ENCODE measurements at regions not wholly inside any gene's neighbourhood (a gene's known extent, or its start where the extent isn't known, plus 50 kb on each side); places are given as distances from the start of the nearest gene placed in this dataset.

- no peaks in the 10 kb centered on the region for H3K4me1 Mint-ChIP-seq
- no peaks in the 10 kb centered on the region for H3K9me3 ChIP-seq (ENCODE audit: control insufficient read depth, insufficient read depth, low read length)
- DNase-seq (no peak), ATAC-seq (no peak)
- H3K4me1 ChIP-seq (ENCODE audit: control insufficient read depth, insufficient read depth, low read length), result no peaks in the 10 kb centered on the region
- H3K4me3 ChIP-seq (ENCODE audit: low read length), result no peak overlapping the region
- no peaks in the 10 kb centered on the region for H3K27me3 ChIP-seq (ENCODE audit: control insufficient read depth, insufficient read depth, low read length)
- no peaks in the 10 kb centered on the region for H3K27me3 Mint-ChIP-seq (ENCODE audit: low read depth in 2 of 2)
- no peak overlapping the region for H3K27ac ChIP-seq (ENCODE audit: low read length)
- H3K36me3 Mint-ChIP-seq, result no peaks in the 10 kb centered on the region
- no peak overlapping the region for H3K27ac Mint-ChIP-seq
- H3K4me3 Mint-ChIP-seq, result no peak overlapping the region
- H3K9me3 Mint-ChIP-seq, result peaks cover 6 to 12% of the 10 kb centered on the region in 2 donors
- whole genome bisulfite sequencing (ENCODE audit: insufficient coverage), result 67% methylated on average over 3 of the region's 3 CpGs
- no peaks in the 10 kb centered on the region for H3K36me3 ChIP-seq (ENCODE audit: control insufficient read depth, insufficient read depth, low read length)
- intact Hi-C loops (cut with micrococcal nuclease), result no loop called here
- TF ChIP-seq CTCF (IDR thresholded peaks at IDR 0.05), result no peak
These were observed 757.1 kb upstream of the CDH7 start for GRCh38 chr18:64993695-64994094.

GRCh38 chr18:64992654-64993053 is 758.2 kb upstream of the CDH7 start:
- intact Hi-C loops (cut with micrococcal nuclease), result no loop called here
- Mint-ChIP-seq H3K4me3 (no peak overlapping the region), H3K4me1 (no peaks in the 10 kb centered on the region), H3K36me3 (no peaks in the 10 kb centered on the region), H3K27me3 (ENCODE audit: low read depth in 2 of 2) (no peaks in the 10 kb centered on the region), H3K27ac (no peak overlapping the region), H3K9me3 (peaks cover 9 to 12% of the 10 kb centered on the region in 2 donors)
- no peaks in the 10 kb centered on the region for H3K36me3 ChIP-seq (ENCODE audit: control insufficient read depth, insufficient read depth, low read length)
- no peak for ATAC-seq
- no peak for TF ChIP-seq CTCF (IDR thresholded peaks at IDR 0.05)
- no peaks in the 10 kb centered on the region for H3K27me3 ChIP-seq (ENCODE audit: control insufficient read depth, insufficient read depth, low read length)
- H3K4me1 ChIP-seq (ENCODE audit: control insufficient read depth, insufficient read depth, low read length), result no peaks in the 10 kb centered on the region
- H3K9me3 ChIP-seq (ENCODE audit: control insufficient read depth, insufficient read depth, low read length), result no peaks in the 10 kb centered on the region
- 70% methylated on average over 1 of the region's 1 CpG for WGBS (ENCODE audit: insufficient coverage)
- H3K4me3 ChIP-seq (ENCODE audit: low read length), result no peak overlapping the region
- H3K27ac ChIP-seq (ENCODE audit: low read length), result no peak overlapping the region
- no peak for DNase-seq

DNA sequence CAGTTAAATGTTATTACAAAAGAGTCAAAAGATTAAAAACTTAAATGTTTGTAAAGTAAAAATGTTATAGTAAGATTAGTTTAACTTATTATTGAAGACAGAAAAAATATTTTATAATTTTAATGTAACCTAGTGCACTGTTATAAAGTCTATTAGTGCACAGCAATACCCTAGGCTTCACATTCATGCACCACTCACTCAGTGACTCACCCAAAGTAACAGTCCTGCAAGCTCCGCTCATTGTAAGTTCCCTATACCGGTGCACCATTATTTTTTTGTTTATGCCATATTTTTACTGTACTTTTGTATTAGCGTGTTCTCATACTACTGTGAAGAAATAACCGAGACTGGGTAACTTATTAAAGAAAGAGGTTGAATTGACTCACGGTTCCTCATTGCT is 759.7 kb upstream of the CDH7 start:
- Mint-ChIP-seq H3K27ac (no peak overlapping the region), H3K4me1 (no peaks in the 10 kb centered on the region), H3K4me3 (no peak overlapping the region), H3K9me3 (peaks cover 12 to 13% of the 10 kb centered on the region in 2 donors), H3K27me3 (ENCODE audit: low read depth in 2 of 2) (no peaks in the 10 kb centered on the region), H3K36me3 (no peaks in the 10 kb centered on the region)
- Histone ChIP-seq H3K9me3 (ENCODE audit: control insufficient read depth, insufficient read depth, low read length) (no peaks in the 10 kb centered on the region), H3K4me3 (ENCODE audit: low read length) (no peak overlapping the region), H3K36me3 (ENCODE audit: control insufficient read depth, insufficient read depth, low read length) (no peaks in the 10 kb centered on the region), H3K4me1 (ENCODE audit: control insufficient read depth, insufficient read depth, low read length) (no peaks in the 10 kb centered on the region), H3K27me3 (ENCODE audit: control insufficient read depth, insufficient read depth, low read length) (no peaks in the 10 kb centered on the region), H3K27ac (ENCODE audit: low read length) (no peak overlapping the region)
- ATAC-seq (no peak), DNase-seq (no peak)
- intact Hi-C loops (cut with micrococcal nuclease), result no loop called here
- 88% methylated on average over 5 of the region's 5 CpGs for WGBS (ENCODE audit: insufficient coverage)
- TF ChIP-seq CTCF (IDR thresholded peaks at IDR 0.05), result no peak

GRCh38 chr18:64986906-64987495 is 763.8 kb upstream of the CDH7 start:
- H3K9me3 ChIP-seq (ENCODE audit: control insufficient read depth, insufficient read depth, low read length), result peaks cover 12% of the 10 kb centered on the region
- no peaks in the 10 kb centered on the region for H3K36me3 ChIP-seq (ENCODE audit: control insufficient read depth, insufficient read depth, low read length)
- DNase-seq (no peak), ATAC-seq (no peak)
- Mint-ChIP-seq H3K4me3 (no peak overlapping the region), H3K27me3 (ENCODE audit: low read depth in 2 of 2) (no peaks in the 10 kb centered on the region), H3K27ac (no peak overlapping the region), H3K36me3 (no peaks in the 10 kb centered on the region), H3K9me3 (peaks cover 12 to 15% of the 10 kb centered on the region in 2 donors), H3K4me1 (no peaks in the 10 kb centered on the region)
- WGBS (ENCODE audit: insufficient coverage), result 73% methylated on average over 3 of the region's 3 CpGs
- no peaks in the 10 kb centered on the region for H3K4me1 ChIP-seq (ENCODE audit: control insufficient read depth, insufficient read depth, low read length)
- intact Hi-C loops (cut with micrococcal nuclease), result no loop called here
- no peak for TF ChIP-seq CTCF (IDR thresholded peaks at IDR 0.05)
- no peak overlapping the region for H3K27ac ChIP-seq (ENCODE audit: low read length)
- H3K4me3 ChIP-seq (ENCODE audit: low read length), result no peak overlapping the region
- H3K27me3 ChIP-seq (ENCODE audit: control insufficient read depth, insufficient read depth, low read length), result no peaks in the 10 kb centered on the region

All from natural killer cell (primary cell).